Activated B cell treated with CpG ODN at 0.5 μM for 24 hours (primary cell): ENCODE measurements at regions not wholly inside any gene's neighbourhood (a gene's known extent, or its start where the extent isn't known, plus 50 kb on each side); places are given as distances from the start of the nearest gene placed in this dataset.

ENCODE experiments used
- ATAC-seq: fragments of 200-7000 bp; cut with Tn5 transposase; one replicate; pipeline ENCODE4 v1.10.0; 2021; ENCODE audit warnings: low read depth, mild to moderate bottlenecking, moderate library complexity
- CTCF ChIA-PET: fragments of 350-600 bp; sonication (Branson Sonifier 250); formaldehyde crosslinking; loops from one replicate; lab custom pipeline; 2021; ENCODE audit warnings: antibody characterized with exemption; lab: Charles Lee
- POLR2A ChIA-PET: fragments of 350-600 bp; sonication (Branson Sonifier 250); formaldehyde crosslinking; loops from one replicate; lab custom pipeline; 2021; ENCODE audit warnings: antibody characterized with exemption; lab: Charles Lee
- DNase-seq: peaks from one replicate; pipeline ENCODE4 v3.0.0; 2022
- H3K27ac Mint-ChIP-seq: one replicate; pipeline ENCODE4 v1.8.0; 2020; ENCODE audit warnings: mixed read lengths
- H3K27me3 Mint-ChIP-seq: one replicate; pipeline ENCODE4 v1.8.0; 2021; ENCODE audit warnings: mixed read lengths
- H3K36me3 Mint-ChIP-seq: one replicate; pipeline ENCODE4 v1.8.0; 2021; ENCODE audit warnings: low read depth, mixed read lengths
- H3K4me1 Mint-ChIP-seq: one replicate; pipeline ENCODE4 v1.8.0; 2021; ENCODE audit warnings: mixed read lengths
- H3K4me3 Mint-ChIP-seq: one replicate; pipeline ENCODE4 v1.8.0; 2020; ENCODE audit warnings: mild to moderate bottlenecking, mixed read lengths
- H3K9me3 Mint-ChIP-seq: one replicate; pipeline ENCODE4 v1.8.0; 2020; ENCODE audit warnings: mixed read lengths
- CTCF ChIP-seq: fragments of 200-600 bp; IDR thresholded peaks from one replicate; pipeline ENCODE4 v1.8.0; 2022; ENCODE audit warnings: antibody characterized with exemption, mild to moderate bottlenecking
- intact Hi-C: fragments of 100-400 bp; cut with micrococcal nuclease; formaldehyde crosslinking; loops from one replicate; pipeline ENCODE4 v1.15.1; 2024

- Mint-ChIP-seq H3K36me3 (no peaks in the 10 kb centered on the region), H3K4me1 (no peaks in the 10 kb centered on the region), H3K9me3 (peaks cover under 1% of the 10 kb centered on the region), H3K27me3 (no peaks in the 10 kb centered on the region), H3K4me3 (no peak overlapping the region), H3K27ac (no peak overlapping the region)
- ATAC-seq (no peak), DNase-seq (no peak)
- intact Hi-C loops: no loop called here
- POLR2A ChIA-PET: no interaction called here
- CTCF ChIA-PET: no interaction called here
- no peak for TF ChIP-seq CTCF
Observed at GRCh38 chrX:82070948-82071347, 869.0 kb downstream of the SH3BGRL start.

DNA sequence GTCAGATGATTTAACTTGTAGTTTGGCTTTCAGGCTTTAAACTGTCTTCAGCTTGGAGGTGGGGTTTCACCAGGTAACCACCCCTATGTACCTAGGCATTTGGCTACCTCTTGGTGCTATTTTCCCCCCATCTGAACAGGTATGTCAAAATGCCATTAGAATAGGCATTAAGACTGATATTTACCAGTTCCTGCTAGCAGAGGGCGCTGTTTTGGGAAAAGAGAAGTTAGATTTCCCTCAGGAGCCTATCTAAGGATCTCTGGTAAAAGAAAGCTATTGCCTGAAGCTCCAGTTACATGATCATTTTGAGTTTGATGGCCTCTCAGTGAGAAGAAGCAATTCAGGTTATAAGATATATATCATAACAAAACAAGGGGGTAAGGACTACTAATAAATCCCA, 879.1 kb downstream of the SH3BGRL start:
- ChIA-PET POLR2A (no interaction called here), CTCF (no interaction called here)
- TF ChIP-seq CTCF: no peak
- Mint-ChIP-seq H3K27me3 (no peaks in the 10 kb centered on the region), H3K4me3 (no peak overlapping the region), H3K36me3 (no peaks in the 10 kb centered on the region), H3K27ac (no peak overlapping the region), H3K9me3 (no peaks in the 10 kb centered on the region), H3K4me1 (no peaks in the 10 kb centered on the region)
- DNase-seq (no peak), ATAC-seq (no peak)
- intact Hi-C loops: no loop called here

DNA sequence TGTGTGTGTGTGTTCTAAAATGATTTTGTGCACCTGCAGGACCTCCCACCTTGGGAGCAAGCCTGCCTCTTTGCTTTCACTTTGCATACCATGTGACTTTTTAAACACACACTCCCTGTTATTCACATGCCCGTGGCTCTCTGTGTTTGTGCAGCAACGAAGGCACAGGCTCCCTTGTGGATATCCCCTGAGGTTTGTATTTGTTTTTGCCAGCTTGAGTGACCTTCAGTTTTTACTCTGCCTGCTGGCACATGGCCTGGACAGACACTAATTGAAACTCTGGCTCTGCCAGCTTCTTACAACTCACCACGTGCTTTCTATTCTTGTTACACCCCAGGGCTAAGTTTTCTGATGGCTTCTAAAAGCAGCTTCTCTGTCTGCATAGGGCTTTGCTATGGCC, 885.8 kb downstream of the SH3BGRL start:
- no peaks in the 10 kb centered on the region for H3K27me3 Mint-ChIP-seq
- H3K4me3 Mint-ChIP-seq: no peak overlapping the region
- ChIA-PET POLR2A (no interaction called here), CTCF (no interaction called here)
- H3K27ac Mint-ChIP-seq: no peak overlapping the region
- no peaks in the 10 kb centered on the region for H3K4me1 Mint-ChIP-seq
- intact Hi-C loops: no loop called here
- no peak for TF ChIP-seq CTCF
- ATAC-seq: no peak
- no peaks in the 10 kb centered on the region for H3K9me3 Mint-ChIP-seq
- no peaks in the 10 kb centered on the region for H3K36me3 Mint-ChIP-seq
- no peak for DNase-seq

- POLR2A ChIA-PET: no interaction called here
- Mint-ChIP-seq H3K4me3 (no peak overlapping the region), H3K27ac (no peak overlapping the region), H3K4me1 (no peaks in the 10 kb centered on the region), H3K36me3 (no peaks in the 10 kb centered on the region), H3K27me3 (no peaks in the 10 kb centered on the region), H3K9me3 (peaks cover 2% of the 10 kb centered on the region)
- TF ChIP-seq CTCF: no peak
- intact Hi-C loops: no loop called here
- DNase-seq (no peak), ATAC-seq (no peak)
- CTCF ChIA-PET: no interaction called here
Observed at GRCh38 chrX:82092307-82092706, 890.4 kb downstream of the SH3BGRL start.

GRCh38 chrX:82125103-82125502, 923.2 kb downstream of the SH3BGRL start:
- Mint-ChIP-seq H3K9me3 (peaks cover 2% of the 10 kb centered on the region), H3K27me3 (no peaks in the 10 kb centered on the region), H3K36me3 (no peaks in the 10 kb centered on the region), H3K4me3 (no peak overlapping the region), H3K27ac (no peak overlapping the region), H3K4me1 (no peaks in the 10 kb centered on the region)
- ChIA-PET POLR2A (no interaction called here), CTCF (no interaction called here)
- no peak for DNase-seq
- intact Hi-C loops: no loop called here
- no peak for ATAC-seq
- TF ChIP-seq CTCF: no peak
